SKM-1 (cell line): ENCODE measurements at regions not wholly inside any gene's neighbourhood (a gene's known extent, or its start where the extent isn't known, plus 50 kb on each side); places are given as distances from the start of the nearest gene placed in this dataset.

Source experiments
- DNase-seq: peaks from one replicate; lab custom pipeline; 2025; ENCODE audit not compliant: unreplicated experiment; lab: John Stamatoyannopoulos, UW

- no peak for DNase-seq
Measured at GRCh38 chr11:8740129-8740528, 57.5 kb downstream of the RPL27A start.

GRCh38 chr11:8744423-8744822 is 61.8 kb downstream of the RPL27A start:
- no peak for DNase-seq

DNA sequence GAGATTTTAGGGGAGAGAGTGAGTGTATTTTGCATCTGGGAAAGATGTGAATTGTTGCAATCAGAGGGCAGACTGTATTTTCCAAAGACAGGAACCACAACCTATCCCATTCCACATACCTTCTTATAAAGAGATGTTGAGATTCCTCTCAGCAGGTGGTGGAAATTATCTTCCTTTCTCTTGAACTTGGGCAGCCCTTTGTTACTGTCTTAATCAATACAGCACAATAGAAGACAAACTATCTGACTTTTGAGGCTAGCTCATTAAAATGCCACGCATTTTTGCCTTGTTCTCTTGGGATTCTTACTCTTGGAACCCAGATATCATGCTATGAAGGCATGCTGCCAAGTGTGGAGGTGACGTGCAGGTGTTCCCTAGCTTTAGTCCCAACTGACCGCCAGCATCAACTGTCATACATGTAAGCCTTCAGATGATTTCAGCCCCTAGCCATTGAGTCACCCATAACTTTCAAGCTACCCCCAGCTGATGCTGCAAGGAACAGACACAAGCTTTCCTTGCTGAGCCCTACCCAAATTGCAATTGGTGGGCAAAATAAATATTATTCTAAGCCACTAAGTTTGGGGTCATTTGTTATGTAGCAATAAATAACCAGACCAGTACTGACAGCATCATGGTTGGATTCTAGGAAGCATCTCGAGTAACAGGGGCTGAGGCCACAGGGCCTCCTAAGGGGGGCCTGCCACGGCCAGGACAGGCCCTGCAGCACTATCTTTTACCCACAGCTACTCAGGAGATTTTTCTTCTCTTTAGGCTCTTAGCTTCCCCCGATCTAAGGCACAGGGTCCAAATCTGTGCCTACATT is 63.0 kb downstream of the RPL27A start:
- no peak for DNase-seq

DNA sequence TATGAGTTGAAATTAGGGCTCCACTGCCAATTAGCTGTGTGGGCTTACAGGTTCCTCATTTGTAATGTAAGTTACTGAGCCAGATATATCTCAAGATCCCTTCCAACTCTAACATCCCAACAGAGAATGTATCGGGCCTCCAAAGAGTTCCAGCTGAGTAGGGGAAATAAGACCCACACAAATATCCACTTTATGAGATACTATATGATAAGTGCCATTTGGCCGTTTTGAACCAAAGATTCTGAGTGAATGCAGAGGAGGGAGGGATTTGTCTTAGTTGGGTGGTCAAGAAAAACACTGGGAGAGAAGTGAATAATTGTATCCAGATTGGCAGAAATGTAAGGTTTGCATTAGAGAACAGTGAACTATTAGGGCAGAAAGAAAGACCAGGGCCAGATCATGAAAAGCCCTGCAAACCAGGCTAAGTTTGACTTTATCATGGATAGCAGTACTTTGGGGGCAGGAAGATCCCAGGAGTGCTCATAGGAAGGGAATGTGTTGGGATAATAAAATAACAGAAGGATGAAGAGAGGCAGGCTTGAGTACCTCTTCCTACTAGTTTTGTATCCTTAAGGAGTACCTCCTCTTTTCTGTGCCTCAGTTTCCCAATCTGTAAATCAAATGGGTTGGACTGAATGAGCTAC is 63.9 kb downstream of the RPL27A start:
- DNase-seq, result no peak

DNA sequence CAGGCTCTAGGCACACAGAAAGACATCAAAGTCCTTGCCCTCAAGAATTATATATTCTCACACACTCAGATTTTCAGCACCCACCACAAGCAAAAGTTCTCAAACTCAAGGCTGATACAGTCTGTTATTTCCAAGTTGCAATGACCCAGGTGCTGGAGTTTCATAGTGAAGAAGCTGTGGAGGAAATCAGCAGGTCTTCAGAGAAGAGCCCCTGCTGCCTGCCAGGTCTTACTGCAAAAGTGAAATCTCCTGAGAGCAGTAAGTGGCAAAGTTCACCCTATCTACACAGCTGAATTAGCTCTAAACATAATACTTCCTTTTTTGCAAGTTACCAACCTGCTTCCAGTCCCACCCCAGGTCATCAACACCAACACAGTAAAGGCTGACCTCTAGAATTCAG is 64.6 kb downstream of the RPL27A start:
- no peak for DNase-seq

GRCh38 chr11:8748317-8748716 is 65.7 kb downstream of the RPL27A start:
- DNase-seq, result no peak

DNA sequence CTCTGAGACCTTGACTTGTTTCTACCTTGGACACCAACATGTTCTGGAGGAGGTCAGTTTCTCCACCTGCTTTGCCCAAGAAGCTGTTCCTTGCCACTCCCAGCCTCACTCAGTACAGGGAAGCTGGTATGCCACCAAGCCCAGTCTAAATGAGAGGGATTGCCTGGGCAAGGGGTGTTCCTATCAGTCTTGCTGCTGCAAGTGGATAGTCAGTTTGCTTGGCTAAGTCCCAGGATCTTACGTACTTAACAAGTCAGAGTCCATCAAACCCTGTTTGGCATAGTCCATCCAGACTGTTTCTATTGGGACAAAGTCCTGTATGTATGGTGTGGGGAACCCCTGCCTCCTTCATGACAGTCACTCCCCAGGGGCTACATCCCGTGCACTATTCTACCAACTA is 66.6 kb downstream of the RPL27A start:
- no peak for DNase-seq

DNA sequence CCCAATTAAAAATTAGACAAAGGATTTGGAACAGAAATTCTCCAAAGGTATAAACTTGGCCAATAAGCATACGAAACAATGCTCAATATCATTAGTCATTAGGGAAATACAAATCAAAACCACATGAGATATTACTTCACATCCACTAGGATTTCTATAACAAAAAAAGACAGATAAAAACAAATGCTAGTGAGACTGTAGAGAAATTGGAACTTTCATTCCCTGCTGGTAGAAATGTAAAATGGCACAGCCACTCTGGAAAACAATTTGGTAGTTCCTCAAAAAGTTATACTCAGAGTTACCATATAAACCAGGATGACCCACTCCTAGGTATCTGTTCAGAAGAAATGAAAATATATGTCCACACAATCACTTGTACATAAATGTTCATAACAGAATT is 71.6 kb downstream of the RPL27A start:
- DNase-seq, result no peak

GRCh38 chr11:8756201-8756600 is 73.6 kb downstream of the RPL27A start:
- DNase-seq, result no peak

- no peak for DNase-seq
Measured at GRCh38 chr11:8757047-8757446, 74.5 kb downstream of the RPL27A start.

DNA sequence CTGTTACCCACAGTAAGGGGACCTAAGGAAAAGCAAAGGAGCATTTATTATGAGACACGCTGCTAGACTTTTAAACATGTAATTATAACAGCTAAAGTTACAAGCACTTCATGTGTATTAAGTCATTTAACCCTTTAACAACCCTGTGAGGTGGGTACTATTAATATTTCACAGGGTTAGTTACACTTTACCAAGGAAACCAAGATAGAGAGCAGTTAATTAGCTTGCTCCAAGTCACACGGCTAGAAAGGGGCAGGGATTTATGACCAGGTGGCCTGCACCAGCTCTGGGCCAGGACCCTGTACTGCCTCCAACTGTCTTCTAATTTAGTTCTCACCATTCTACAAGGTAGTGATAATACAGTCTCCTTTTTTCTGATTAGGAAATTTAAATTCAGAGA is 74.9 kb downstream of the RPL27A start:
- DNase-seq, result no peak

DNA sequence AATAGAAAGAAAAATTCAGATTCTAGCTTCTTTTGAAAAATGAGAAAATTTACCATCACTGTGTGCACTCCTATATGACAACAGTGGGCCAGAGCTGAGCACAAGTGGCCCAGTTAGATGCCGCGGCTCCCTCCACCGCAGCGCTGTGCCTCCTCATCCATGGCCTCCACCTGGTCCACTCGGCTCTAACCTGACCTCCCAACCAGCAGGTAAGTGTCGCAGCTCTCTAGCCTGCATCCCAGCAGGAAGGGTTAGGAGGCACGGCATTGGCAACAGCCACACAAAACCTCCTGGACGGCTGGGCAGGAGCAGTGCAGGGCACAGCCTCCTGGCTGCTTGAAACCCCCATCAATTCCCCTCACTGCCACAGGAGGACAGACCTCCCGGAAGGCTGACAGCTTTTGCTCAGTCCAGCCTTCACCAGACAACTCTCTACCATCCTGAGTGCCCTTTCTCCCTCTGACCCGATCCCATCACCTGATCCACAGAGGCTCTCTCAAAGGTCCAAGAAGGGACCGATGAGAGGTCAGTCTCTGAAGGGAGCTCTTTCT is 76.1 kb downstream of the RPL27A start:
- DNase-seq, result no peak

GRCh38 chr11:8759634-8760033 is 77.0 kb downstream of the RPL27A start:
- DNase-seq, result no peak

- DNase-seq, result no peak
Measured at GRCh38 chr11:8760896-8761295, 78.3 kb downstream of the RPL27A start.

DNA sequence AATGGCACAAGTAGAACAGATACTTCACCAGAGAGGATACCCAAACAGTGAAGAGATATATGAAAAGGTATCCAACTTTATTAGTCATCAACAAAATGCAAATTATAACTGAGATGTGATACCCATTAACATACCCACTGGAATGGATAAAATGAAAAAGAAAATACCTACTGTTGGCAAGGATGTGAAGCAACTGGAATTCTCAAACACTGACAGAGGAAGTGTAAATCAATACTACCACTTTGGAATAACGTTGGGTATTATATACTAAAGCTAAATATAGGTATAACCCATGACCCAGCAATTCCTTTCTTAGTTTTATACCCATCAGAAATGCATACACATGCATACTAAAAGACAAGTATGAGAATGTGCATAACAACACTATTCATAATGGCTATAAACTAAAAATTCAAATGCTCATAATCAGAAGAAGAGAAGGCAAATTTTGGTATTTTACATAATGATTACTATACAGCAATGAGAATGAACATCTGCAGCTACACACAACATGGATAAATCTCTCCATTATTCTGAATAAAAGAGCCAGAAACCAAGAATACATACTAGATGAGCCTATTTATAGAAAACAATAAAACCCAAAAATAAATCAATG is 80.6 kb downstream of the RPL27A start:
- no peak for DNase-seq

DNA sequence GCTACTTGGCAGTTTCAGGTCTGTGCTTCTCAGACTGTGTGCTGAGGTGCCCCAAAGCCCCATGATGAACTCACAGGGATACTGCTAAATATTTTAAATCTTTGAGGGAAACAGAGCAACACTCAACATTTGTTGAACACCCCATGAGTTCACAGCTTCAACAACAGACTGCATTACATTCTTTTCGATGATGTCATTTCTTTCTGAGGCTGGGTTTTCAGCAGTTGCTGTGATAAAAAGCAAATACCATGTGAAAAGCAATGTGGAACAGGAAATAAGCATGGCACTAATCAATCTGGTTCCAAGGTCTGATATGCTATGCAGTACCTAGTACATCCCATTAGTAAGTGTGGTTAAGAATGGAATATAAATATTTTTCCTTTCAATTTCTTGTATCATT is 82.7 kb downstream of the RPL27A start:
- DNase-seq, result no peak

GRCh38 chr11:8766043-8766987 is 83.7 kb downstream of the RPL27A start:
- DNase-seq, result no peak

GRCh38 chr11:8766988-8767374 is 84.4 kb downstream of the RPL27A start:
- no peak for DNase-seq

GRCh38 chr11:8767466-8768142 is 85.0 kb downstream of the RPL27A start:
- no peak for DNase-seq

DNA sequence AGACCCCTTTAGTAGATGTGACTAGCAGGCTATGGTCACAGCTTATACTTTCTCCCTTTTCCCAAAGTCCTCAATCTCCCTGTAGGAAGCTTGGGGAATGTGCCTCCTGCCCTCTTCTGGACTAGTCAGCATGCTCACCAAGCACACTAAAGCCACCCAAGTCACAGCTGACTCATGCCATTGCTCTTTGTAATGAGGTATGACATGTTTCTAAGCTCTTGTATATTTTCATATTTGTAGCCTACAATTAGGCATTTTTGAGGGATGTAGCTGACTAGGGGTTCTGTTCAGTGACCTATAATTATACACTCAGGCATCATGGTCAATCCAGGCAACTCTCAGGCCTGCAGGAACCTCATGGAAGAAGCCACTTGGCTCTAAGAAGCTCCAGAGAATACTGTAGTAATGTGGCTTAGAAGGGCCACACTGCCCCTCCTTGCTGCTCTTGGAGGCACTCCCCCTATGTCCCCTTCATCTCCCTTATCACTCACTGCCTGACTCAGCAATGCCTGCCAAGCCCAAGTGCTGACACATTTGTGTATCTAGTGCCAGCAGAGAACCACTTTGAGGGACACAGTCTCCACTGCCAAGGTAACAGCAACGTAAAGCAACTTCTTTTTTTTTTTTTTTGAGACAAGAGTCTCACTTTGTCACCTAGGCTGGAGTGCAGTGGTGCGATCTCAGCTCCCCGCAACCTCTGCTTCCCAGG is 86.2 kb downstream of the RPL27A start:
- DNase-seq, result no peak
